Fibroblast of peridontal ligament (primary cell): ENCODE measurements at regions not wholly inside any gene's neighbourhood (a gene's known extent, or its start where the extent isn't known, plus 50 kb on each side); places are given as distances from the start of the nearest gene placed in this dataset.

Source experiments
- DNase-seq: peaks from one replicate; pipeline ENCODE4 v3.0.0-alpha.2; 2010; ENCODE audit errors: extremely low read depth

- no peak for DNase-seq
Observed at GRCh38 chr7:68470836-68471435, 1127.3 kb upstream of the AUTS2 start.

- DNase-seq = no peak
Observed at GRCh38 chr7:68472688-68473087, 1125.6 kb upstream of the AUTS2 start.

GRCh38 chr7:68474661-68475216 is 1123.5 kb upstream of the AUTS2 start:
- no peak for DNase-seq

GRCh38 chr7:68476966-68477365 is 1121.3 kb upstream of the AUTS2 start:
- no peak for DNase-seq

- DNase-seq = no peak
Observed at GRCh38 chr7:68478326-68478725, 1119.9 kb upstream of the AUTS2 start.

- DNase-seq = no peak
Observed at GRCh38 chr7:68482800-68483199, 1115.5 kb upstream of the AUTS2 start.

GRCh38 chr7:68484731-68485130 is 1113.5 kb upstream of the AUTS2 start:
- DNase-seq = no peak

GRCh38 chr7:68485253-68485917 is 1112.9 kb upstream of the AUTS2 start:
- DNase-seq = no peak

GRCh38 chr7:68488341-68489060 is 1109.8 kb upstream of the AUTS2 start:
- no peak for DNase-seq

- DNase-seq = no peak
Observed at GRCh38 chr7:68491523-68492358, 1106.5 kb upstream of the AUTS2 start.

- no peak for DNase-seq
Observed at GRCh38 chr7:68492359-68492690, 1106.0 kb upstream of the AUTS2 start.

GRCh38 chr7:68503400-68503799 is 1094.9 kb upstream of the AUTS2 start:
- DNase-seq = no peak

- no peak for DNase-seq
Observed at GRCh38 chr7:68504716-68505115, 1093.6 kb upstream of the AUTS2 start.

- DNase-seq = no peak
Observed at GRCh38 chr7:68505721-68506120, 1092.6 kb upstream of the AUTS2 start.

GRCh38 chr7:68507668-68508067 is 1090.6 kb upstream of the AUTS2 start:
- DNase-seq = no peak

- DNase-seq = no peak
Observed at GRCh38 chr7:68509054-68509453, 1089.2 kb upstream of the AUTS2 start.

GRCh38 chr7:68509603-68510002 is 1088.7 kb upstream of the AUTS2 start:
- no peak for DNase-seq

GRCh38 chr7:68511281-68511680 is 1087.0 kb upstream of the AUTS2 start:
- DNase-seq = no peak

GRCh38 chr7:68512466-68512865 is 1085.8 kb upstream of the AUTS2 start:
- no peak for DNase-seq

GRCh38 chr7:68518060-68518459 is 1080.2 kb upstream of the AUTS2 start:
- no peak for DNase-seq

GRCh38 chr7:68524126-68524525 is 1074.1 kb upstream of the AUTS2 start:
- DNase-seq = no peak

GRCh38 chr7:68529221-68529620 is 1069.1 kb upstream of the AUTS2 start:
- no peak for DNase-seq
